ENCODE measurements at regions not wholly inside any gene's neighbourhood (a gene's known extent, or its start where the extent isn't known, plus 50 kb on each side); places are given as distances from the start of the nearest gene placed in this dataset.

DNA sequence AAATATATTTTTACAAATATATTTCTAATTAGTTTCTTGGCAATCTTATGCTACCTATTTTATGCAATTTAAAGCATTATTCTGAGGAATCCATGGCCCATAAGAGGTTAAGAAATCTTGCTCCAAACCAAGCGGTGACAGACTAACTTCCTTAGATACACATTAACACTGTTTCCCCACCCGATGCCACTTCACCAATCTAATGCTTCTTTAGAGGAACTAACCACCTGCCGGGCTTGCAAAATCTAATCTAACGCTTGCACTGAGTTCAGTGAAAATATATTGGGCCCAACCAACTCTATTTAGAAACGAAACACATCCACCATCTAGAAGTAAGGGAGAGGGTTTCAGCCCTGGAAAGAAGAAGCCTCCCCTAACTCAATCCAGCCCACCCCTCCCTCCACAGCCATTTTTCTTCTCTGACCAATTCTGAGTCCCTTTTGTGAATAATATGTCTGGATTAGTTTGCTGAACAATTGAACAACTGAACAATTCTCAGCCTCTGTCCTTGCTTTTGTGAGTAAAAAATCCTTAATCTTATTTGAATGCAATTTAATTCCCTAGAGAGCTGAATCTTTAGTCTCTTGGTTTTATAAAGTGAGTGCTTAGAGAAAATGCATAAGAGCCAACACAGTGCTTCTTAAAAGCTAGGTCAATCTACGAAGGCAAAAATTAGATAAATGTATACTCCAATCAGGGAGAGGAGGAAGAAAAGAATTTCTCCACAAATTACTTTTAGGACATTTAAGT lies 150.4 kb upstream of the ADAMTS9 start:
- TF ChIP-seq OSR2 (tag by site-specific recombination; IDR thresholded peaks at IDR 0.05) (no peak), ZNF530 (tag by site-specific recombination; IDR thresholded peaks at IDR 0.05; ENCODE audit: low read depth) (no peak), ZNF133 (tag by site-specific recombination; IDR thresholded peaks at IDR 0.05) (no peak), CTCF (tag by site-specific recombination; IDR thresholded peaks at IDR 0.05) (no peak), TCF7L2 (IDR thresholded peaks at IDR 0.05; ENCODE audit: borderline replicate concordance, low read depth, low read length) (no peak)

All from HEK293 (cell line).